GM19397 (cell line): ENCODE measurements at regions not wholly inside any gene's neighbourhood (a gene's known extent, or its start where the extent isn't known, plus 50 kb on each side); places are given as distances from the start of the nearest gene placed in this dataset.
"Not testable (repeated sequence)": the region's sequence is repeated elsewhere in the genome, so short reads cannot be mapped to it uniquely, and the experiment has no call there.

Experiments
- ATAC-seq: cut with Tn5 transposase; IDR thresholded peaks from one replicate; pipeline ENCODE4 v1.9.1; 2021; ENCODE audit warnings: mild to moderate bottlenecking, moderate library complexity; ENCODE audit not compliant: unreplicated experiment

DNA sequence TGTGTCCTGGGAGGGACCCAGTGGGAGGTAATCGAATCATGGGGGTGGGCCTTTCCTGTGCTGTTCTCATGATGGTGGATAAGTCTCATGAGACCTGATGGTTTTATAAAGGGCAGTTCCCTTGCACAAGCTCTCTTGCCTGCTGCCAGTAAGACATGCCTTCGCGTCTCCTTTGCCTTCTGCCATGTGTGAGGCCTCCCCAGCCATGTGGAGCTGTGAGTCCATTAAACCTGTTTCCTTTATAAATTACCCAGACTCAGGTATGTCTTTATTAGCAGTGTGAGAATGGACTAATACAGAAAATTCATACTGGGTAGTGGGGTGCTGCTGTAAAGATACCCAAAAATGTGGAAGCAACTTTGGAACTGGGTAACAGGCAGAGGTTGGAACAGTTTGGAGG is 300.0 kb upstream of the ZFP42 start:
- not testable (repeated sequence) for ATAC-seq

DNA sequence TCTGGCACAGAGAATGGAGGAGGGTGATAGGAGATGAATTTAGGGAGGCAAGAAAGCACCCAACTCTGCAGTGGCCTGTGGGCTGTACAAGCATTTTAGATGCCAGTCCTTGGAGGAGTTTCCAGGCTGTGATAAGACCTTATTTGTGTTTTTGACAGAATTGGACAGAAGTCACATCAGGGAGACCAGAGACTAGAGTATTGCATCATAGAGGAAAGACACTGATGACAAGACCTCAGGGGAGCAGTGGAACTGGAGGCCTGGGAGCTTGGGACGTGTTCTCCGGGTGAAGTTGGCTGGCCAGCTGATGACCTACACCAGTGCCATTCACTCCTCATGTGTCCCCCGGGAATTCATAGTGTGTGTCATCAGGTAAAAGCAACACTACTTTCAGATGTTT is 284.0 kb upstream of the ZFP42 start:
- ATAC-seq, result no peak

DNA sequence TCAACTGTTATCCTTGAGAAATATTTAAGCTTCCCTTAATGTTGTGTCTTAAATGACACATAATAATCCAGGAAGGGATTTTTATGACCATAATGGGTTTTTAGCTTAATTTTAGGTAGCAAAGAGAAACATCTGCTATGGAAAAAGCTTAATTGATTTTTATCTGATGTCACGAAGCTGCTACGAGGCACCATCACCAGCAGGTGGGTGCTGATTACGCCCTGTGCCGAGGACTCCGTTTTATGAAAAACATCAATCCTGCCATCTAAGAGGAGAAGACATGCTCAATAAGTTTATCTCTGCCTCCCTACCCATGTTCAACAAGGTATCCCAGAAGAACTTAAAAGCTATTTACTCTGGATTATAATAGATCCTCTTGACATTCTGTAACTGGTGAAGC is 280.6 kb upstream of the ZFP42 start:
- ATAC-seq, result no peak

DNA sequence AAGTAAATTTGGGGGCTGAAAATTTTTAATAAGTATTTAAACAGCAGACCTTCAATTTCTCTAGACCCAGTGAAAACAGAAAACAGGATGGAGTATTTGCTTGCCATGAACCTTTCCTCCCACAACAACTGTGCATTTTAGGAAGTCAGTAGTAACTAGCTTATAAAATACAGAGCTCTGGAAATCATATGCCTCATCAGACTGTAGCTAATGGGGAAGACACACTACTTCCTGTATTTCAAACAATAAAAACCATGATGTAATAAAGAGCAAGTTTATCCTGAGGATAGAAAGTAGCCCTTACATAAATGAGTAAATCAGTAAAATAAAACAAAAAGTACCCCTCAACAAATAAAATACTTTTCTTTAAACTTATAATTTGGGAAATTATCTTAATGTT is 280.1 kb upstream of the ZFP42 start:
- ATAC-seq, result no peak

DNA sequence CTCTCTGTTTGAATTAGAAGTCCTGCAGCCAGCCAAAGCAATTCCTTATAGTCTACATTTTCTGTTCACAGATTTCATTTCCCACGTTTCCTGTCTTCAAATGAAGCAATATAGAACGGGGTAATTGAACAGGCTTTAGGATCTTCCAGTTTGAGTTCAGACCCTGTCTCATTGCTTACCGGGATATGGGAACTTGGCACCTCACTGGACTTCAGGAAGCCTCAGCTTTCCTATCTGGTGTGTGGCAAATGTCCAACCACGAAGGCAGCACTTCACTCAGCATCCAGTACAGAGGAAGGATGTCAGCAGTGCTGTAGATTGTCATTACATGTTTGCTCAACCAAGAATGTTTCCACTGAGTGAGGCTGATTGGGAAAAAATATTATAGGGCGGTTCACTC is 271.1 kb upstream of the ZFP42 start:
- ATAC-seq, result no peak

DNA sequence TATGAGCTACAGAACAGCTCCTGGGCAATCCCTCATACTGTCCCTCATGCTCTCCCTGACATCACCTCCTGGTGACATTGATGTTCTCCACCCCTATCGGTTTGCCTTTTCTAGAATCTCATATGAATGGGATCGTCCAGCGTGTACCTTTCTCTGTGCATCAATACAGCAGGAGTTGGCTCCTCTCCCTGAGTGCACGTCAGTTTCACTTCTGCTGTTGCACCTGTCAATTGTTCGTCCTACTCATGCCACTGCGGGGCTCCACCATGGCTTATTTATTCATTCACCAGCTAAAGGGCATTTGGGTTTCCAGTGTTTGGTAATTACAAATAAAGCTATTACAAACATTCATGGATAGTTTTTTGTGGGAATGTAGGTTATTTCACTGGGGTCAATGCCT is 269.1 kb upstream of the ZFP42 start:
- no peak for ATAC-seq

DNA sequence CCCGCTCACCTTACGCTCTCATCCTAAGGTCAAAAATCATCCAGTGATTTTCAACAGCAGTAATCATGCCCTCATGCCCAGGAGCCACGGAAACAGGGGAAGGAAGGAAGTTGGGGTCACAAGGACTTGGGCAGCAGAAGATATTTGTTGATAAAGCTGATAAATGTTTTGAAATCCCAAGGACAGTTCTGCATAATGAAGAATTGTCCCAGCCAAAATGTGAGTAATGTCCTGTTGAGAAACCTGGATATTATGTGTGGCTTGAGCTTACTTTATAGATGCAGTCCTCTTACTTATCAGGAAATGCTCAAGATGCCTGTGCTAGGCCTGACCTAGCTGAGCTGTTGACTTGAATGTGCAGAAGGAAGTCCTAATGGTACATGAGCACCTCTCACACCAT is 263.0 kb upstream of the ZFP42 start:
- ATAC-seq, result no peak

DNA sequence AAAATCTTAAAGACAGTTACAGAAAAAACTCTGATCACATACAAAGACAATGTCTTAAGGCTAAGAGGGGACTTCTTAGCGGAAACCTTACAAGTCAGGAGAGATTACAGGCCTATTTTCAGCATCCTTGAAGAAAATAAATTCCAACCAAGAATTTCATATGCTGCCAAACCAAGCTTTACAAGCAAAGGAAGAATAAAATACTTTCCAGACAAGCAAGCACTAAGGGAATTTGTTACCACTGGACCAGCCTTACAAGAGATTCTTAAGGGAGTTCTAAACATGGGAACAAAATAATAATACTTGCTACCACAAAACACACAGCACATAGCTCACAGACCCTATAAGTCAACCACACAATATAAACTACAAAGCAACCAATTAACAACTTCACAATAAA is 255.8 kb upstream of the ZFP42 start:
- no peak for ATAC-seq

DNA sequence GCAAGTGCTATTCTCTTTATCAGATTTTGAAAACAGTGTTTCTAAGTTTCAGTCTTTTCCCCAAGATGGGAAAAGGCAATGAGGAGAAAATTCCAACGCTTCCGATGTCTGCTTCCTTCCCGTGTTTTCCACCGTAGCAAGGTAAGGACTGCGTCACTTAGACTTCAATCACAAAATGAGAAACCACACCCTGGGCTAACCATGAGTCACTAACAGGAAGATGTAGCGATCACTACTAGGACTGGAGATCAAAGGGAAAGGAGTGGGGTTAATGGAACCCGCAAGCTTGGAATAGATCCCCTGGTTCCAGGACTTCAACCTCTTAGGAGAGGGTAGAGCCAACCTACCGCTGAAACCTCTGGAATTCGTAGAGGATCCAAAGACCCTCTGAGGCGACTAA is 250.7 kb upstream of the ZFP42 start:
- no peak for ATAC-seq

DNA sequence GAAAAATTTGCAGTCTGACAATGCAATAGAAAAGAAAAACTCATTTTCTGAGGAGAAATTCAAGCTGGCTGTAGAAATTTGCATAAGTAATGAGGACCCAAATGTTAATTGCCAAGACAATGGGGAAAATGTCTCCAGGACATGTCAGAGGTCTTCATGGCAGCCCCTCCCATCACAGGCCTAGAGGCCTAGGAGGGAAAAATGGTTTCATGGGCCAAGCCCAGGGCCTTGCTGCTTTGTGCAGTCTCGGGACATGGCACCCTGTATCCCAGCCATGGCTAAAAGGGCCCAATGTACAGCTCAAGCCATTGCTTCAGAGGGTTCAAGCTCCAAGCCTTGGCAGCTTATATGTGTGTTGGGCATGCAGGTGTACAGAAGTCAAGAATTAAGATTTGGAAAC is 244.9 kb upstream of the ZFP42 start:
- not testable (repeated sequence) for ATAC-seq

DNA sequence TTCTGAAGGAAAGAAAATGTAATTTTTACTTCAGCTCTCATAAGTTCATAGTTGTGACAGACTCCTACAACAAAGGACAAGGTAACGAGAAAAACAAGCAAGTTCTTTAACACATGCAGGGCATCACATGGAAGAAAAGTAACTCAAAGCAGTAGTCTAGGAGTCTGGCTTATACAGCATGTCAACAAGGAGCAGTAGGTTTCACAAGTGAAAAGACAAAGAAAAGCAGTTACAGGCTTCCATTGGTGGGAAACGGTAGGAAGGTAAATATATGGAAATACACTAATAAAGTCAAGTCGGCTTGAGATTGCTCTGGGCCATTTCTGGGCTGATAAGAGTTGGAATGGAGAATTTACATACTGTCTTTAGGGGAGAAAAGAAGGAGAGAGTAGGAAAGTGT is 228.4 kb upstream of the ZFP42 start:
- no peak for ATAC-seq

DNA sequence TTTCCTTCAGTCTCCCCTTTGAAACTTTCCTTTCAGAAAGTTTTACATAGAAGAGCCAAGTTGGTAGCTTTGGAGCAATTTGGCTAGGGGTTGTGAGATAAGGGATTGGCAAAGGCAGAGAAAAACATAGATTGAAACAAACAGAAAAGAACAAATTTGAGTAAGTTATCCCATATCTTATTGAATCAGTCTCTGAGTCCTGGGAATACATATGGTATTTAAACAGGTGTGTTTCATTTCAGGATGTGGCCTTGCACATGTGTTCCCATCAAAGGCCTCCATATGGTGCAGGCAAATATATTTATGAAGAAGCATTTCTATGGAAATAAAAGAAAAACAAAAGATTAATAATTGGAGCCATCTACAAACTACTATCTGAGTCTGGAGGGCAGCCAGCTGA is 227.9 kb upstream of the ZFP42 start:
- no peak for ATAC-seq

DNA sequence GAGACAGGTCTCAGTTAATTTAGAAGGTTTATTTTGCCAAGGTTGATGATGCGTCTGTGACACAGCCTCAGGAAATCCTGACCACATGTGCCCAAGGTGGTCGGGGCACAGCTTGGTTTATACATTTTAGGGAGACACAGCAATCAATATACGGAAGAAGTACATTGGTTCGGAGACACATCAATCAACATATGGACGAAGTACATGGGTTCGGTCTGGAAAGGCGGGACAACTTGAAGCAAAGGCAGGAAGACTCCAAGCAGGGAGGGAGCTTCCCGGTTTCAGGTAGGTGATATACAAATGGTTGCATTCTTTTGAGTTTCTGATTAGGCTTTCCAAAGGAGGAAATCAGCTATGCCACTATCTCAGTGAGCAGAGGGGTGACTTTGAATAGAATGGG is 225.2 kb upstream of the ZFP42 start:
- no peak for ATAC-seq

DNA sequence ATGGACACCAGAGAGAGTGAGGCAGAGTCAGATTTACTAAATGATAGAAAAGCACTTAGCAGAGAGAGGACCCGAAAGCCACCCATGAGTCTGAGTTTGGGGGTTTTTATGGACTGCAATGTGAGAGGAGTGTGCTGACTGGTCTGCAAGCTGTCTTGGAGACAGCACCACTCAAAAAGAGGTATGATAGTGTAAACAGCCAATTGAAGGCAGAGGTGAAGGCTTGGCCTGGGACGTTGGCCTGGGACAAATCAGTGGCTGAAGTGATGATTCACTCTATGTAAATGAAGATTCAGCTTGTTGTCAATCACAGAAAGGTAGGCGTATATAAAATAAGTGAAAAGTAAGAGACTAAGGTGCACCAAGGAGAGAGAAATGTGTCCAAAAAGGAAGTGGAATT is 217.6 kb upstream of the ZFP42 start:
- no peak for ATAC-seq

DNA sequence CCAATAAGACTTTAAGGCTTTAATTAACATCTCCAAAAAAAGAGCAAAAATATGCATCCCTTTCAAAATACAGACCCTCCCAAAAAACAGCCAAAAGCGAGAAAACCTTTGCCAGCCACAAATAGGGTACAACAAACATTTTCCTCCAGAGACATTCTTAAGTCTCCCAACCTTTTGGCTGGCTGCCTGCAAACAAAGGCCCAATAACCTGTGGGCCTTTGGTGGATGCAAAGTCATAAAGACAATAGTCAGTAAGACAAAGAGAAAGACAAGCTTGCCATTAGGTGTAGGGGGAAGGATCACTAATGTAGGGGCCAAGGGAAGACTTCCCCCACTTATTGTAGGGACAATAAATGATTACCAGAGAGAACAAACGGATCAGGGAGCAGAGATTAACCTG is 215.5 kb upstream of the ZFP42 start:
- ATAC-seq, result no peak

DNA sequence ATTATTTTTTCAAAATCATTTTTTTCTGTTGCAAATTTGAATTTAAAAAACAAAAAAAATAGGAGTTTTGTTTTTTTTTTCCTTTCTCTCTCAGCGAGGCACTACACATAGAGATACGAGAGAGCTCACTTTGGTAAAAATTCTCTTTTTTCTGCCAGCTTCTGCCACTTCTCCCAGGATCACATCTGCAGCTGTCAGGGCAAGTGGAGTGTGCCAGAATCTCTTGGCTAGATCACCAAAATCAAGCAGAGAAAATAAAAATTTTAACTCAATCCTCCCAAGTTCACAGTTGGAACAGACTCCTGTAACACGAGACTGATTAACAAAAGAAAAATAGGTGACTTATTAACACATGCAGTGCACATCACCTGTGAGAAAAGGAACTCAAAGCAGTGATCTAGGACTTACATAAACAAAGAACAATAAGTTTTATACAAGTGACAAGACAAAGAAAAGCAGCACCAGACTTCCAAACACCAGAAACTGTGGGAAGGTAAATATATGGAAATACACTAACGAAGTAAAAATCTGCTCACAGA is 213.2 kb upstream of the ZFP42 start:
- no peak for ATAC-seq

DNA sequence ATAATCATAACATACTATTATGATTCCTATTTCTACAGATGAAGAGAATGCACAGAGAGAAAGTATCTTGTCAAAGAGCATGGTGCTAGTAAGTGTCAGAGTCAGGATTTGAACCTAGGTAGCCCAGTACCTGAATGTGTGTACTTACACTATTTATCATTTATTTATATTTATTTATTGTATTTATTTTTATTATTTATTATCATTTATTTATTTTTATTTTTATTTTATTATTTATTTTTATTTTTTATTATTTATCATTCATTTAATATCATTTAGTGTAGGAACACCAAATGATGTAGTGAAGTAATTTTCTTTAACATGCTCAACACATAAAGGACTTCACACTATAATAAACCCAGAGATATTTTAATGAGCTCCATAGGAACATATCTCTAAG is 209.4 kb upstream of the ZFP42 start:
- no peak for ATAC-seq

DNA sequence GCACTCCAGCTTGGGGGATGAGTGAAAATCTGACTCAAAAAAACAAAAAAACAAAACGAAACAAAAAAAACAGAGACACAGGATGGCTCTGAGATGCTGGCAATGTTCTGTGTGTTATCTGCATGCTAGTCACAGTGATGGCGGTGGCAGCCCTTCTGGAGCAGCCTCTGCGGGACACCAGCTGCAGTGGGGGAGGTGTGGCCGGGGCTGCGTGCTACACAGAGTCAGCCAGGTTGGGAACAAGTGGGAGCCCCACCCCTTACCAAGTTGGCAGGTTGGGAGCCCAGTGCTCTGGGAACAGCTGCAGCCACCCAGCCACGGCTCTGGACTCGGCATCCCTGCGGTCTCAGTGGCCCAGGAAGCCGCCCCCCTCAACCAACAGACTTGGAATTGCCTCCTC is 206.5 kb upstream of the ZFP42 start:
- no peak for ATAC-seq

DNA sequence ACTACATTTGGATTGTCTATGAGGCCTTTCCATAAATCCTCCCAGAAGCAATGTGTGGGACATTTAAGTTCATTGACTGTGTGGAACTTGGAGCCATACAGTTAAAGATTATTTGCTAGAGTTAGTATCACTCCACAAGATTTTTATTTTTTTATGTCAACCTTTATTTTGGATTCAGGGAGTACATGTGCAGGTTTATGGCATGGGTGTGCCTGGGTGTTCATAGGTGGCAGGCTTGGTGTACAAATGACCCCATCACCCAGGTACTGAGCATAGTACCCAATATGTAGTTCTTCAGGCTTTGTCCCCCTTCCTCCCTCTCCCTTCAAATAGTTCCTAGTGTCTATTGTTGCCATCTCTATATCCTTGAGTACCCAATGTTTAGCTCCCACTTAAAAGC is 199.8 kb upstream of the ZFP42 start:
- no peak for ATAC-seq

DNA sequence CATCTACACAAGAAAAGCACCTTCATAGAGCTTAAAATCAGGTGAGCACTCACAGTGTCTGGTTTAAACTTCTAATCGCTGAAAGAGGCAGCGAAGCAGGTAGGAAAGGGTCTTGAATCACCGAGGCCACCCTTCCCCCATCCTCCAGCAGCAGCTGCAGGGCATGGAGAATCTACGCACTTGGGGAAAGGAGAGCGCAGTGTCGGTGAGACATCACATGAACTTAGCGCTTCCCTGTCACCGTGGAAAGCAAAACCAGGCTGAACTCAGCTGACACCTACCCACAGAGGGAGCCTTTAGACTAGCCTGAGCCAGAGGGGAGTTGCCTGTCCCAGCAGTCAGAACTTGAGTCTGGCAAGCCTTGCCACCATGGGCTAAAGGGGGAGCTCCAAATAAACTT is 197.2 kb upstream of the ZFP42 start:
- no peak for ATAC-seq

DNA sequence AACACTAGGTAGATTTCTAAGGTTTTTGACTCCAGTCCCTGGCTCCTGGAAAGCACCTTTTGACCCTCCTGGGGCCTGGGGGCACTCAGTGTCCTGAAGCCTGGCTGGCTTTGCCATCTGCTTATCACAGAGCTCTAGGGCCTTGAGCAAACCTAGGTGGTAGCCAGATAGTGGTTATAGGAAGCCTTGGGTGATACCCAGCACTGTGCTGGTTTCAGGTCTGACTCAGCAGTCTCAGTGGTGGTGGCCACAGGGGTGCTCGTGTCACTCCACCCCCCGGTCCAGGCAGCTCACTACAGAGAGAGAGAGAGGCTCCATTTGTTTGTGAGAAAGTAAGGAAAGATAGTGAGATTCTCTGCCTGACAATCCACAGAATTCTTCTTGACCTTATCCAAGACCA is 195.8 kb upstream of the ZFP42 start:
- no peak for ATAC-seq

DNA sequence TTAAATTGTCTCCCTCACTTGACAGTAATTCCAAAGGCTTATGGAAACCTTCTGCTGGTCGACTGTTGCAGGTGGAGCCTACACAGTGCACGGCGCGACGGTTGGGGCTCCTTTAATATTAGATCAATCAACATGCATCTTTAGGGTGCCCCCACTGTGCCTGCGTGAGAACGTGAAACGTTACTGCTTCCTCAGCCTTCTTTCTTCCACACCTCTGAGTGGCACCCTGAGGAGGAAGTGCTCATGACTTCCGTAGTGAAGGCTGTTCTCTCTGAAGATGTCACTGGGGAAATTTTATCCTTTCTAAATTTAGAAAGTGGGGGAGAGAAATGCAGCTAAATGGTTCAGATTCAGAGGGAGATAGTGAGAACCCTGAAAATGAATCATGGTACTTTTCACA is 184.0 kb upstream of the ZFP42 start:
- no peak for ATAC-seq

DNA sequence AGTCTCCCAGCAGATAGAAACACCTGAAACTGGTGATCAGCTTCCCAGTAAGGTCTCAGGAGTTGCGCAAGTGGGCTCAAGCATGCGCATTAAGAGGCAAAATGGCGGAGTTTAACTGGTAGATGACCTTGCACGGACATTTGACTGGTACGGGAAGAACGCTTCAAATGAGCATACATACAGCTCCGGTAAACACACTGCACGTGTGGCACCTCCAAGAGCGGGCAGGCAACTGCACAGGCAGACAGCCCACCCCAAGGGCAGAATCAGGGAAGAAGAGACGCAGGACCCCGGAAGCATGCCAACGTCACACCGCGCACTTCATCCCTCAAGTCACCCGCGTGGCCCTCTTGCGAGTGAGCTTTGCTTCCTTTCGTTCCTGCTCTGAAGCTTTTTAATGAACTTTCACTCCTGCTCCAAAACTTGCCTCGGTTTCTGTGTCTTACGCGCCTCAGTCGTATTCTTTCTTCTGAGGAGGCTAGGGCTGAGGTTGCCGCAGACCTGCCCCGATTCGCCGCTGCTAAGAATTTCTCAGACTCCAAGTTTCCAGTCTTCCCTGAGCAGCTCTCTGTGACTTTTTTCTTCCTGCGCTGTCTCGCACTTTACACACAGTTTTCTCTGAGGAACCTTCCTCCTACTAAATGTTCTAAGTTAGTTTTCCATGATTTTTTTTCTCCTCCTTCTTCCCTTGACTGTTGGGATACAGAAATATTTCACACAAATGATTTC is 180.7 kb upstream of the ZFP42 start:
- ATAC-seq, result no peak
